Tibial nerve (tissue), 4 donors: ENCODE measurements at regions not wholly inside any gene's neighbourhood (a gene's known extent, or its start where the extent isn't known, plus 50 kb on each side); places are given as distances from the start of the nearest gene placed in this dataset.

ENCODE experiments used
- EP300 ChIP-seq, 2 donors: sonication (generic); formaldehyde crosslinking; IDR thresholded peaks; one replicate each; pipeline ENCODE4 v1.6.1; 2017; ENCODE audit warnings: antibody characterized with exemption in 2 of 2, mild to moderate bottlenecking in 1 of 2
- POLR2A ChIP-seq, 2 donors: fragments of 450-650 bp; IDR thresholded peaks; one replicate each; pipeline ENCODE4 v1.6.1; 2017; ENCODE audit warnings: antibody characterized with exemption in 2 of 2, mild to moderate bottlenecking in 2 of 2, moderate library complexity in 2 of 2
- TF ChIP-seq, protein P1 (sequence below), 5 experiments: fragments of 200-600 bp in 3 of 5; fragments of 450-650 bp in 2 of 5; sonication (generic) in 3 of 5; IDR thresholded peaks; one replicate each; pipeline ENCODE4 v1.5.1; 2016 to 2019; ENCODE audit warnings: antibody characterized with exemption in 5 of 5, mild to moderate bottlenecking in 3 of 5, moderate library complexity in 2 of 5

DNA sequence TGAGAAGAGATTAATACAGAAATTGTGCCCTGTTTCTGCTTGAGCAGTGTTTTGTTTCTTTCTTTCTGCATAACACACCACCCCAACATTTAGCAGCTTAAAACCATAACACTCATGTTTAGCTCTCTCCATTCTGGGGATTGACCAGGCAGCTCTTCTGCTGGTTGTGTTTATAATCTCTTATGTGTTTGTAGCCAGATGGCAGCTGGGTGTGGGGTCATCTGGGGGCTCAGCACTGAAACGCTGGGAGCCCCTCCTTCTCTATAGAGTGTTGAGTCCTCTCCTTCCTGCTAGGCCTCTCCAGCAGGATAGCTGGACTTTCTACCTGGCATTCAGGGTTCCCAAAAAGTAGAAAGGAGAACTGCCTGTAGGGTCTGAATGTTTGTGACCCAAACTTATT lies 270.6 kb downstream of the TTC8 start:
- TF ChIP-seq, protein P1, sequence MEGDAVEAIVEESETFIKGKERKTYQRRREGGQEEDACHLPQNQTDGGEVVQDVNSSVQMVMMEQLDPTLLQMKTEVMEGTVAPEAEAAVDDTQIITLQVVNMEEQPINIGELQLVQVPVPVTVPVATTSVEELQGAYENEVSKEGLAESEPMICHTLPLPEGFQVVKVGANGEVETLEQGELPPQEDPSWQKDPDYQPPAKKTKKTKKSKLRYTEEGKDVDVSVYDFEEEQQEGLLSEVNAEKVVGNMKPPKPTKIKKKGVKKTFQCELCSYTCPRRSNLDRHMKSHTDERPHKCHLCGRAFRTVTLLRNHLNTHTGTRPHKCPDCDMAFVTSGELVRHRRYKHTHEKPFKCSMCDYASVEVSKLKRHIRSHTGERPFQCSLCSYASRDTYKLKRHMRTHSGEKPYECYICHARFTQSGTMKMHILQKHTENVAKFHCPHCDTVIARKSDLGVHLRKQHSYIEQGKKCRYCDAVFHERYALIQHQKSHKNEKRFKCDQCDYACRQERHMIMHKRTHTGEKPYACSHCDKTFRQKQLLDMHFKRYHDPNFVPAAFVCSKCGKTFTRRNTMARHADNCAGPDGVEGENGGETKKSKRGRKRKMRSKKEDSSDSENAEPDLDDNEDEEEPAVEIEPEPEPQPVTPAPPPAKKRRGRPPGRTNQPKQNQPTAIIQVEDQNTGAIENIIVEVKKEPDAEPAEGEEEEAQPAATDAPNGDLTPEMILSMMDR (IDR thresholded peaks at IDR 0.05), result no peak
- TF ChIP-seq POLR2A (IDR thresholded peaks at IDR 0.05), result no peak
- TF ChIP-seq EP300 (IDR thresholded peaks at IDR 0.05), result no peak
